HL-60/S4 treated with phorbol 12-myristate 13-acetate at 8.2 ng/mL for 4 days and 3 days (cell line): ENCODE measurements at regions not wholly inside any gene's neighbourhood (a gene's known extent, or its start where the extent isn't known, plus 50 kb on each side); places are given as distances from the start of the nearest gene placed in this dataset.
"Not testable (repeated sequence)": the region's sequence is repeated elsewhere in the genome, so short reads cannot be mapped to it uniquely, and the experiment has no call there.

Experiments used
- in situ Hi-C: fragments of 300-500 bp; cut with MboI; formaldehyde crosslinking; loops from 2 replicates; pipeline ENCODE4 v1.15.0; 2022; ENCODE audit warnings: low sequenced_read_pairs

DNA sequence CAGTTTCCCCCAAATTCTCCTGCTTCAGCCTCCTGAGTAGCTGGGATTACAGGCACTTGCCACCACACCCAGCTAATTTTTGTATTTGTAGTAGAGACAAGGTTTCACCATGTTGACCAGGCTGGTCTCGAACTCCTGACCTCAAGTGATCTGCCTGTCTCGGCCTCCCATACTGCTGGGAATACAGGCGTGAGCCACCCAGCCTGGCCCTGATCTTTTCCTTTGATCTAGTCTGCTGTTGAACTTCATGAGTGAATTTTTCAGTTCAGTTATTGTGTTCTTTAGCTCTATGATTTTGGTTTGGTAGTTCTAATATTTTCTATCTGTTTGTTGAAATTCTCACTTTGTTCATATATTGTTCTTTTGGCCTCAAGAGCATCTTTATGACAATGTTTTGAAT lies 83.4 kb upstream of the RAP2C start:
- in situ Hi-C loops: not testable (repeated sequence)

DNA sequence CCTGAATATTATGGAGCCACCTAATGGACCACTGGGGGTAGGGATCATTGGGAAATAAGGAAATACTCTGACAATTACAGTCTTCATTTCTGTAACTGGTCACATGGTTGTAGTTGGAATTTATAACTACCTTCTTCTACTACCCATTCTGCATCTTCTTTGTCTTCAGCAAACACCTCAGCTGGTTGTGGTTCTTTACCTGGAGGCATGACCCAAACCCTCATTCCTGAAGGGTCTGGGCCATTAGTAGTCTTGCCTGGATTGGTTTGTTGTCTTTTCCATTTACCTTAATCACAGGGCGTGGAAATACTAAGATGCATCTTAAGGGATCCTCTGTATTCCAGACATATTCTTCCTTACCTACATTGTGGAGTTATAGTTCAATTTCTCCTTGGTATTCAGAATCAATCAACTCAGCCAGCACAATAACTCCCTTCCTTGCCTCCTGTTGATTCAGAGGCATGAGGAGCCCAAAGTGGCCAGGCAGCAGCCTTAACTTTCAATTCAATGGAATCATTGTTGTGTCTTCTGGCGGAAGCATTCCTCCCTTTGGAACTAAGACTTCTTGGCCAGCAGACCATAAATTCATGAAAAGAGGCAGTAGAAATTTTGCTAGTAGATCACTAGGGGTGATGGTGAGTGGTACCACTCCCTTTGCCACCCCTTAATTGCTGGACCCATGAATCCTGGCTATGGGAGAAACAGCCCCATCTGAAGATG lies 75.7 kb upstream of the RAP2C start:
- in situ Hi-C loops: loop anchor here (25.0 kb wide), 1 partner anchor 317 kb away; no protein-coding TSS in a partner anchor

DNA sequence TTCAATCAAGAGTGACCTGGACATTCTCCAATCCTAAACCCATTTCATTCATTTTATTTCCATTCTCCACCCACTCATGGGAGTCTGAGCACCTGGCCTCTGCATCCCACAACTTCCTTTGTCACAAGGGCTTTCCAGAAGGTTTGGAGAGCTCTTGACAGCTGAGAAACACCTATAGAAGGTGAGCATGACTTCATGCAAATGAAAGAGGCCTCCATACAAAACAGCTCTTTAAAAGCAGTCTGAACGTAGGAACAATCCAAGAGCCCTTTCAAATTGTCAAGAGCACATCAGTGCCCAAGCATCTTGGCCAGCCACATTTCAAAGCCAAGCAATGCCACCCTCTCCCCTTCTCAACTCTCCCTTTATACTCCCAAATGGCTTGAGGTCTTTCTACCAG lies 74.9 kb upstream of the RAP2C start:
- in situ Hi-C loops: loop anchor here (25.0 kb wide), 1 partner anchor 318 kb away; no protein-coding TSS in a partner anchor

DNA sequence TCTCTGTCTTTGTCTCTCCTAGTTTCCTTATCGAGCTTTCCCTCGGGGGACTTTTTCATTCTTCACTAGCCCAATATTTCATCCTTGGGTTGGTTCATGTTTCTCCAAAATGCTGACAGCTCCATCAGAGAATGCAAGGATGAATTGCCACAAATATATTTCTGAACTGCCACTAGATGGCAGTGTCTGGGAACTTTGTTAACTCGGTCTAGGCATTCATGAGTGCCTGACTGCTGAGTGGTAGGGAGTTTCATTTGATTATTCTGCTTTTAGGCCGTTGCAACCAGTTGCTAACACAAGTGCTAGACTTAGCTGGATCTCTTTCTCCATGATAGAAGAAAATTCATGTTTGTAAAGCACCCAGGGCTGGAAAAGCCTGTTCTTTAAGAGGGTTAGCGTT lies 73.5 kb upstream of the RAP2C start:
- in situ Hi-C loops: loop anchor here (25.0 kb wide), 1 partner anchor 320 kb away; no protein-coding TSS in a partner anchor

DNA sequence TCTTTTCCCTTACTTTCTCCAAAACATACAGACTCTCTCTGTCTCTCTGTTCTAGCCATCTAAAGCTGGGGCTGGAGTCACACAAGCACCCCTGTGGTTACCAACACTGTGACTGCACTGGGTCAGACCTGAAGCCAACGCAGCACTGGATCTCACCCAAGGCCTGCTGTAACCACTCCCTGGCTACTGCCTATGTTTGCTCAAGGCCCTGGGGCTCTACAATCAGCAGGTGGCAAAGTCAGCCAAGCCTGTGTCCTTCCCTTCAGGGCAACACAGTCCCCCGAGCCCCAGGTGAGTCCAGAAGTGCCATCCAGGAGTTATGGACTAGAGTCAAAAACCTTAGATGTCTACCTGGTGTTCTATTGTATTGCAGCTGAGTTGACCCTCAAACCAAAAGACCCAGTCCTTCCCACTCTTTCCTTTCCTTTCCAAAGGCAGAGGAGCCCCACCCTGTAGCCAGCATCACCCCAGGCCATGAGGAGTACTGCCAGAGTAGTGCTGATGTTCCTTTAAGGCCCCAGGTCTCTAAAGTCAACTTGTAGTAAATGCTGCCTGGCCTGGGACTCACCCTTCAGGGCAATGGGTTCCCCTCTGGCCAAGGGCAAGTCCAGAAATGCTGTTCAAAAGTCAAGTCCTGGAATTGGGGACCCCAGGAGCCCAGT lies 58.8 kb upstream of the RAP2C start:
- in situ Hi-C loops: loop anchor here (25.0 kb wide), 1 partner anchor 334 kb away; no protein-coding TSS in a partner anchor

DNA sequence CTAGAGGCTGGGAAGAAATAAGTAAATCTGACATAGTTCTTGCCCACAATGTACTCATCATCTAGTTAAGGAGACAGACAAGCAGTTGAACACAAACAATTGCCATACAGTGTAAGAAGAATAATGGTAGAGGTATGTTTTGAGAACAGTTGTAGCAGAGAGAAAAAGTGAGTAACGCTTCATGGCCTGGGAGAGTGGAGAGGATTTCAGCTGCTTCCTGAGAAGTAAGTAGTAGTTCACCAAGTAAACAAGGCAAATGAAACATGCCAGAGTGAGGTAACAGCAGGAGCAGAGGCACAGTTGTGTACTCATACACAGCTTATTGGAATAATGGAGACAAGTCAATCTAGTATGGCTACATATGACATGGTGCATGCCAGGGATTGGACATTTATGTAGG lies 53.6 kb upstream of the RAP2C start:
- in situ Hi-C loops: no loop called here

DNA sequence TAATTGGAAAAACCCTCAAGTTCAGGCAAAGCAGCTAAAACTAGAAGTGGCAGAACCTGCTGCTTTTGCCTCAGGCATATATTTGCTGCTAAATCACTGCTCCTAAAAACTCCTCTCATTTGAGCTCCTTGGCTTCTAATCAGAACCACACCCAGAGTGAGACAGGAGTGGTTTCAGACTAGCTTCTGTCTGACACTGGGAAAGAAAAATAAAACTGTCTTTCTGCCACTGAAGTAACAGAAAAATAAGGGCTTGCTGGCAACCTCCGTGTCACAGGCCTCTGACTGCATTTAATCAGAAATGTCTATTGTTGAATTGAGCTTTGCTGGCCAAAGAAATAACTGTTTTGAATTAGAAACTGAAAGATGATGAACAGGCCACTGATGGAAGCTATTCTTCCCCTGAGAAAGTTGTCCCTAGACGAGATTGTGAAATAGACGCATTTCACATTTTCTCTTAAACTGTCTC lies 52.1 kb upstream of the RAP2C start:
- in situ Hi-C loops: no loop called here

DNA sequence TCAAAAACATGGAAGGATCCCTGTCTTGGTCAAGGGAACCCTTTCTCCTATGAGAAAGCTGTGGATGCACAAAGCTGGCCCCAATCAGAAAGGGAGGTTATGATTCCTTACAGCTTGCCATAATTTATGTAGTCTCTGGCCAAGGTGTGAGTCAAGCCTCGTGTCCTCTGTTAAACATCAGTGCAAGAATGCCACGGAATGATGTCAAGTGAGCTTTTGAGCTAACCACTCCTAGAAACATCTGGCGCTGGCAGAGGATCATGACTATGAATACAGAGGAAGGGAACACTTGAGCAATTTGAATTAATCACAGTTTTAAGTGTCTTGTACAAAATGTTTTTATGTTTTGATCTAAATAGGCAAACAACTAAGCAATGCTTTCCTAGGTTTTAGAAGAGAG lies 51.5 kb upstream of the RAP2C start:
- in situ Hi-C loops: no loop called here

DNA sequence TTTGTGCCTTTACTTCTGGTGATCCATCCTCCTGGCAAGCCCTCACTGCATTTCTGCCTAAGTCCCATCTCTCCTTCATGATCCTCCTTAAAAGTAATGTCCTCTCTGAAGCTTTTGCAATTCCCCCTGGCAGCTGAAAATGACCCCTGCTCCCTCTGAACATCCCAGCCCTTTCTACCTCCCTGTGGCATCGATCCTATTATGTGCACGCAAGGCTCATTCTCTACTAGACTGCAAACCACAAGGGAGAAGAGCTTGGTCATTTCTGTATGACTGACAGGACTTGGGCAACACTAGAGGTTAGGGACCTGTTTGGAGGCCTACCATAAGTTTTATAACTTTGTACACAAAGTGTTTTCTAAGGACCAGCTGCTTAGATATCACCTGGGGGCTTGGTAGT lies 50.8 kb upstream of the RAP2C start:
- in situ Hi-C loops: no loop called here
